Limb (tissue), 2 donors: ENCODE measurements at regions not wholly inside any gene's neighbourhood (a gene's known extent, or its start where the extent isn't known, plus 50 kb on each side); places are given as distances from the start of the nearest gene placed in this dataset.
"Not testable (repeated sequence)": the region's sequence is repeated elsewhere in the genome, so short reads cannot be mapped to it uniquely, and the experiment has no call there.

Source experiments
- DNase-seq, 2 donors: peaks; one replicate each; pipeline ENCODE4 v3.0.0-alpha.2; 2016; ENCODE audit errors: extremely low spot score in 2 of 2

DNA sequence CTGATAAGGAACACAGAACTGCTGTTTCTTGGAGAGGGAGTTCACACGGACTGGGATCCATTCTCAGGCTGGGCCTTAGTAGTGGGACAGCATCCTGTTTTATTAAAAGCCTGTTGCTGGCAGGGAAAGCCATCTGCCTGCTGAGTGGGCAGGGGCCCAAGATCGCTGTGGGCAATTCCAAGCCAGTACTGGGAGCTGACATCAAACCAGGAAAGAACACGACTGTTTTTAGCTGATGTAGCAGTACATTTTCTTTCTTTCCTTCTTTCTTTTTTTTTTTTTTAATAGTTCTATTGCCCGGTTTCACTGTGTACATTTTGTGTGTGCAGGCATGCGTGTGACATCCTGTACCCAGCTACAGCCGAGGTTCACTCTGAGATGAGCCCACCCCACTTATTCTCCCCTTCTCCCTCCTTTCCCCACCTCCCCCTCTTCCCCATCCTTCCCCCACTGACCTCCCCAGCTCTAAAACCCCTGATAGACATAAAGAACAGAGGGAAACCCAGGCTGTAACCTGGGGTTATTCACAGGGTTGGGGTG, 143.5 kb upstream of the PLGLB2 start:
- DNase-seq = not testable (repeated sequence)

GRCh38 chr2:87604980-87605379, 142.9 kb upstream of the PLGLB2 start:
- DNase-seq = not testable (repeated sequence)

- DNase-seq = not testable (repeated sequence)
Observed at GRCh38 chr2:87608377-87609166, 139.3 kb upstream of the PLGLB2 start.

DNA sequence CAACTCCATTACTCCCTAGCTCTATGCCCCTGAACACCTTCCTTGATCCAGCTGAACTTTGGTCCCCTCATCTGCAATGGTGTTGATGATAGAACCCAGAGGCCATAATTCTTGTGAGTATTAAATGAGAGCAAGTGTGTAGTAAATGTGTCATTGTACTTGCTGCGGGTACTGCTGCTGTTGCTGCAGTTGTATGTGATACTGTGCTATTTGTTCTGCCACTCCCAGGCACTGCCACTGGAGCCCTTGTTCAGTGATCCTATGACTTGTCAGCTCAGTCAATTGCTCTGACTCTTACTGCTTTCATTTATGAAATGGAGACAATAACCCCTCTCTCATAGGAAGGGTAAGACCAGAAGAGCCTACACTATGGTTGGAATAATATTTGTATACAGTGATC, 136.9 kb upstream of the PLGLB2 start:
- not testable (repeated sequence) for DNase-seq

GRCh38 chr2:87611416-87611815, 136.5 kb upstream of the PLGLB2 start:
- DNase-seq = not testable (repeated sequence)

DNA sequence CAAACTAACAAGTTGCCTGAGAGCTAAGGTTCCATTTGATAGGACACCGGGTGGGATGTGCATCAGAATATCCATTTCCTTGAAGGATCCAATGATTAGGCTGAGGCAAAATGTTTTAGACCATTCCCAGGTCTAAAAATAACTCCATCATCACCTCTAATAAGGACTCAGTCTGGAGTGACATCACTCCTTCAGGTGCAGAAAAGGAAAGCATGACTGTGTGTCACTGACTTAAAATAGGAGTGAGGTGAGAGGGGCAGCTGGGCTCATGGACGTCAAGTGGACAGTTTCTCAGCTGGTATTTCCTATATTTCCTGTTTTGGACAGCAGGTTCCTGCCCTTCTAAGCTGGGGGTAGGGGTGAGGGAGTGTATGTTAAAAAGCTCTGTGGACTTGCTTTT, 135.9 kb upstream of the PLGLB2 start:
- DNase-seq = not testable (repeated sequence)

- DNase-seq = not testable (repeated sequence)
Observed at GRCh38 chr2:87614829-87615434, 133.0 kb upstream of the PLGLB2 start.

DNA sequence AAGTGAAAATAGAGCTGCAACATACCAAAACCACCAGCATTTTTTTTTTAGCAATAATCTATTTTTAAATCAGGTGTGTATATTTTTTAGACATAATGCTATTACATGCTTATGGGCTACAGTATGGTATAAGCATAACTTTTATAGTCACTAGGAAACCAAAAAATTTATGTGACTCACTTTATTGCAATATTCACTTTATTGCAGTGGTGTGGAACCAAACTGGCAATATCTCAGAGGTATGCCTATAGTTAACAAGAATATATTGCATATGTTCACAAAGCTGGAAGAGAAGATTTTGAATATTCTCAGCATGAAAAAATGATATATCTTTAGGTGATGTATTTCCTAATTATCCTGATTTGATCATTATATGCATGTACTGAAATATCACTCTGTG, 128.8 kb upstream of the PLGLB2 start:
- not testable (repeated sequence) for DNase-seq

DNA sequence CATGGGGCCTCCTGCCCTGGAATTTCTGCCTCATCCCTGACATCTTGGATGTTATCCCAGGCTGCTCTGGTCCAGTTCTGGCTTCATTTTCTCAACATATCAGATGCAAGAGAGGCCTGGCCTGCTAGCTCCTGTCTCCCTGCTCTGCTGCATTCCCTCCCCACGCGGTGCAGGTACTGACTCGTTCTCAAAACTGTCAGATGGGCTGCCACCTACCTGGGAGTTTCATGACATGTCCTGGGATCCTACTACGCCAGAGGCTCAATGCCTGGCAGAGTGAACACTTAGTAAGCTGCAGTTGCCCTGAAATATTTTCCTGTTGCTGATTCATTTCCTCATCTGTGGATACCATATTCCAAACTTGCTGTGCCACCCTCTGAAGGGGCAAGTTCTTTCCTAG, 126.7 kb upstream of the PLGLB2 start:
- not testable (repeated sequence) for DNase-seq

- not testable (repeated sequence) for DNase-seq
Observed at GRCh38 chr2:87622720-87623119, 125.2 kb upstream of the PLGLB2 start.

DNA sequence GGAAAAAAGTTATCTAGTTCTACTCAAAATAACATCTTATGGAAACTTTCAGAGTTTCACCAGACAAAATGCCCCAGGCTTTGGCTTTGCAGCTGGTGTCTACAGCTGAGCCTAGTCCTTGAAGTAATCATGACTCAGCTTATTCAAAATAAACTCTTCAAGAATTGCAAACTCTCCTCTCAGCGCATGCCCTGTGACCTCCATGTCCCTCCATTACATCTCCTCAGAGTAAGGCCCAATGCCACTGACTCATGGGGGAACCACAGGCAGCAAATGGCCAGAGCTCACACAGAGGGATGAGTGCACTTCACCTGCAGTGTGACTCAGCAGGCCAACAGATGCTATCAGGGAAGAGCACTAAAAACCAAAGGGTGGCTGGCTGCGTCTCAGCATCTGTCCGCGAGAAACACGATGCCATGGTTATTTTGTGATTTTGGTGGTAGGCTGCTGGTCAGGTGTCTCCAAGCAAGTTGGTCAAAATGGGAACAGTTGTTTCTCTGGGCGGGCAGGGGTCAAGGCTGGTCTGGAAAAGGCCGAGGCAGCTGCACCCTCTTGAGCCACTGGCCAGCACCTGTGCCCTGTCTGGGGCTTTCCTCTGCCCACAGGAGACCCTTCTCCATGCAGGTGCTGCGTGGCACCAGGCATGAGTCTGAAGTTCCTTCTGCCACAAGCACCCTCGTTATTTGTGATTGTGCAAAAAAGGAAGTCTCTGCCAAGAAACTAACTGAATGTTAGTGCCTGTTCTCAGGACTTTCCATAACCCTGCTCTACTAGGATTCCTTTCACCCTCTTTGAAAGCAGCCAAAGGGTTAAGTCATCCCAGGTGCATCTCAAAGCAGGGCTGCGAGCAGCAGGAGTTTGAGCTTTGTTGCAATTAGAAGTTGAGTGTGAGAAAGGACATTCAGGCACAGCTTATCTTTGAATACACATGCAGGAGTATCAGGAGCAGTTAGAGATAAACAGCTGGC, 118.1 kb upstream of the PLGLB2 start:
- DNase-seq = not testable (repeated sequence)

- not testable (repeated sequence) for DNase-seq
Observed at GRCh38 chr2:87630892-87631291, 117.0 kb upstream of the PLGLB2 start.

DNA sequence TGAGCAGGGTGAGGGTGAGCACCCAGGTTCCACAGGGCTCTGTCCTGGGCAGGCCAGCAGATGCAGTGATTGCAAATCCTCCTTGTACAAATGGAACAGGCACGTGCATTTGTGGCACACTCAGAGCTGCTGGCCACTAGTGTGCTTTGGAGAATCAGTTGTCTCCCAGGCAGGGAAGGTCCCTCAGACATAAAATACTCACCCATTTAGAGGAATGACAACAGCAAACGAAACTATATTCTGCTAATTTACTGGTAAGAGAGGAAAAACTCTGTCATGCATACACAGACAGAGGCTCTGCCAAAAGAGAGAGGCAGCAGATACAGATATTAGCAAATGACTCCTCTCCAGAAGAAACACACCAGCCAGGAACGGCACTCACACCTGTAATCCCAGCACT, 116.5 kb upstream of the PLGLB2 start:
- not testable (repeated sequence) for DNase-seq

GRCh38 chr2:87633287-87633963, 114.5 kb upstream of the PLGLB2 start:
- DNase-seq = not testable (repeated sequence)

- DNase-seq = not testable (repeated sequence)
Observed at GRCh38 chr2:87634106-87634505, 113.8 kb upstream of the PLGLB2 start.

GRCh38 chr2:87634971-87635650, 112.8 kb upstream of the PLGLB2 start:
- DNase-seq = not testable (repeated sequence)

DNA sequence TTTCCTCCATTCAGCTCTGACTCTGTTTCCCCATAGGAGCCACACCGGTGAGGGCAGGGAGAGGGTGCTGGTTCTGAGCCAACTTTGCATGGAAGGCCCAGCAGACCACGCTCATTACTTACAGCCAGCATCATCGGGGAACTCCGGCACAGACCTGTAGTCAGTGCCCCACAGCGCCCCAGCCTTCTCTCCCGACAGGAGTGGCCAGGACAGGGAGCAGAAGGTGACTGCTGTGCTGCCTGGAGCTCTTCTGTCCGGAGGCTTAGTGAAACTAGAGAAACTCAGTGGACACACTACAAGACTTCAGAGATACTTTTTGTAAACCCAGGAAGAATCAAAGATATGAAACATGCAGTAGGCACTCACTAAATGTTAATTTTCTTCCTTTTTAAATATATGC, 111.6 kb upstream of the PLGLB2 start:
- not testable (repeated sequence) for DNase-seq

GRCh38 chr2:87636735-87637134, 111.2 kb upstream of the PLGLB2 start:
- DNase-seq = not testable (repeated sequence)

- not testable (repeated sequence) for DNase-seq
Observed at GRCh38 chr2:87637249-87637990, 110.5 kb upstream of the PLGLB2 start.
